ENCODE measurements at regions not wholly inside any gene's neighbourhood (a gene's known extent, or its start where the extent isn't known, plus 50 kb on each side); places are given as distances from the start of the nearest gene placed in this dataset.
"Not testable (repeated sequence)": the region's sequence is repeated elsewhere in the genome, so short reads cannot be mapped to it uniquely, and the experiment has no call there.

DNA sequence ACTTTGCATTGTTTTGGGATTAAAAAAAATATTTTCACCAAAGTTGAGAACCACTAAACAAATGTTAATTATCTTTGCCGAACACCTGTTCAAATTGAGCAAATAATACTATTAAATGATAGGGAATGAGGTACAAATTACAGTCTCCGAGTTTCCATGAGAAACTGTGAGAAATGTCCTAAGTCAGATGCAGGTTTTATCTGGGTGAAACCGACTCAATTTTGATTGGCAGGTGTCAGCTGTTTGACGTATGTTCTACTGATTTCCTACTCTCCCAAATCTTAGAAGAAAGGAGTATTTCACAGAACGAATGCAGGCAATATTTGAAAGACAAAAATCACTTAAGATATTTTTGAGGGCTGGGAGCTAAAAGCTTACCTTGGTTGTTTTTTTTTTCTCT lies 622.0 kb upstream of the GOT2 start:
- FAIRE-seq = no peak

- FAIRE-seq = no peak
These were observed 621.6 kb upstream of the GOT2 start for GRCh38 chr16:59355704-59356103.

DNA sequence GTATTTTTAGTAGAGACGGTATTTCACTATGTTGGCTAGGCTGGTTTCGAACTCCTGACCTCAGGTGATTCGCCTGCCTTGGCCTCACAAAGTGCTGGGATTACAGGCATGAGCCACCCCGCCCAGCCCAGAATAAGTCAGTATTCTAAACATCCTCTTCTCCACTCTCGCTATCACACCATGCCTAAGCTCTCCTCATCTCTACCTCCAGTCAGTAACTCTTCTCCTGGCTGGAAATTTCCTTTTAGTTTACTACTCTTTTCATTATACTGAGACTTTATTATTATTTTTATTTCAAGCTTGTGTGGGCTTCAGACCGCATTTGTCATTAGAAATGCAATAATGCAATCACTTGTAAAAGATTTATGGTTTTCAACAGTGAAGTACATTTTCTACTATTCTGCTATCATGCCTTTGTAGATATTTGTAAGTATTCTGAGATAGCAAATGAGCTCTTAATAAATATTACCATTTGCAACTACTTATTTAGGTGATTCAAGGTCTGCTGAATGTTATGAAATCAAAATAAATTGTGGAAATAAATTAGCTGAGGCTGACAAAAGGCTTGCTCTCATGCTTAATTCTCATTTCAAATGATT lies 617.3 kb upstream of the GOT2 start:
- no peak for FAIRE-seq

DNA sequence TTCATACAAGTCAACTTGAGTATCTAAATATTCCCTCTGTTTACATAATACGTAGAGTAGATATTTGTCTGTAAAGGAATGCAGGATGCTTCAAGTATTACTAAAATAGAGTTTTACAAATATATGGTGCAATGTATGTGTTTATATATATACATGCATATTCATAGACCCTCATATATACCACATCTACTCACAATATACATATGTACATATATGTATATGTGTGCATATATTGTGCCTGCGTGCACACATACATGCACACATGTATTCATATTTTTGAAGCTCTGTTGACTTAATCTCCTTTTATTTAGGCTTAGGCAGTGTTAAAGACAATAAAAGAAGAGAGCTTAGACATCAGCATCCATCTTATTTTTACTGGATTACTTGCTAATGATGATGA lies 616.6 kb upstream of the GOT2 start:
- FAIRE-seq = no peak

GRCh38 chr16:59342669-59343068 lies 608.6 kb upstream of the GOT2 start:
- FAIRE-seq = no peak

DNA sequence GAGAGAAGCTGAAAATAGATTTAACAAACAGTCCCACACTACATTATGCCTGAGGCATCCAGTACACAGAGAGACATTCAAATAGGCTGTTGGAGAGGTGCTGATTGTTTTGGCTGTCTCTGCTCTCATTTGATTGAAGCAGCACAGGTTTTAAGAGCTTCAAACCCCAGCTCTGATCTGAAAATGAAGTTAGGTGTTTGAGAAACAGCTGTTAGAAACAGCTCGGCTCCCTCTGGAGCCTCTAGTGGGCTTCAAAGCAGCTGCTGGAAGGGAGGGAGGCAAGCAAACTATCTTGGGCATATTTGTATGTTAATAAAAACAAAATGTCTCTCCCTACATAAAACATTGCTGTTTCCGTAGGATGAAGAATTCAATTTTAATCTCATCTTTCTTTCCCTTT lies 607.3 kb upstream of the GOT2 start:
- FAIRE-seq = no peak

- FAIRE-seq = no peak
These were observed 605.8 kb upstream of the GOT2 start for GRCh38 chr16:59339871-59340270.

- no peak for FAIRE-seq
These were observed 602.1 kb upstream of the GOT2 start for GRCh38 chr16:59336136-59336695.

DNA sequence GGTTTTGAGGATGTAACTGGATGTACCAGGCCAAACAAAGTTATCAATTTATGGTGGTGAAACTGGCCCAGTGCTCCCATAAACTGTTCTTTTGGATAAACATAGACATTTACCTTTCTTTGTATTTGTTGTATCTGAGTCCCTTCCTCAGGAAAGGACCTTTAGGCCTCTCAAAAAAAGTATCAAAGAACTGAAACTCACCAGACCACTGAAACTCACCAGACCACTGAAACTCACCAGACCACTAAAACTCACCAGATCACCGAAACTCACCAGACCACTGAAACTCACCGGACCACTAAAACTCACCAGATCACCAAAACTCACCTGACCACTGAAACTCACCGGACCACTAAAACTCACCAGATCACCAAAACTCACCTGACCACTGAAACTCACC lies 597.6 kb upstream of the GOT2 start:
- FAIRE-seq = not testable (repeated sequence)

DNA sequence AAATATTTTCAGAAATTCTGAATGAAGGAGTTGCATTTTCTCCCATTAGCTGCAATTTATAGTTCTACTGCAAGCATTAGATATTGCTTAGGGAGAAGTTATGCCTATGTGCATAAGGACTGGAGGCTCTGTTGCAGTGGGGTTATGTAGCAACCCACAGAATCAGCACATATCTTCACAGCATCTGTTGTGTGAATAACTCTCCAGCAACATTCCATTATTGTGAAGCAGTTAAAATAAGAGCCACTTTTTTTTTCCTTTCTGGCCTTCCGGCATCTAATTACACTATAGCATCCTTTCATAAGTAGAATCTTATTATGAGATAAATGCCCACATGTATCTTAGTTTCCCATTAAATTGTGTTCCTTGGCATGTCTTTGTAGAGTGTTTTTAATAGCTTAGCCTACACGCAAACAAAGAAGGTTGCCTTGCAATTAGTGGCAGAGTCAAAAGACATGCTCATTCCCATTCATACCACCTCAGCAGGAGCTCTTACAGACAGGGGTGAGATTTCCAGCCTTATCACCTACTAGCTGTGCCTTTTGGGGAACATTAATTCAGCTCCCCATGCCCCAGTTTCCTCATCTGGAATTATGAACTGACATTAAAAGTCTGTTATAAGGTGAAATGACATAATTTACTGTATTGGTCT lies 596.0 kb upstream of the GOT2 start:
- no peak for FAIRE-seq

DNA sequence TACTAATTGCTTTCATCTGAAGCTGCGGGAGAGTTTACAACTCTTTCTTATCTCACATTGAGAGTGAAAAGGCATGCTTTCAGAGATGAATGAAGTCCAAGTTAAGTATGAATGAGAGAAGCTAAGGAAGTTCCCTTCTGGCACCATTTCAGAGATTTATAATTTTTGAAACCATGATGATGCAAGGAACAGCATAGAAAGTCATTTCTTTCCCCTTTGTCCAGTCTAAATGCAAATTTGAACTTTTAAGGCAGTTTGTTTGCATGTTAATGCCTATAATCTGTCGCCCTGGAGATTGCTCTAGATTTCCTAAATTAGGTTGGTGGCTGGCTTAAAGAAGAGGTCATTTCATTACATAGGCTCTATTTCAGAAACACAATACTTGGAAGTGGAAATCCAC lies 594.8 kb upstream of the GOT2 start:
- FAIRE-seq = no peak

DNA sequence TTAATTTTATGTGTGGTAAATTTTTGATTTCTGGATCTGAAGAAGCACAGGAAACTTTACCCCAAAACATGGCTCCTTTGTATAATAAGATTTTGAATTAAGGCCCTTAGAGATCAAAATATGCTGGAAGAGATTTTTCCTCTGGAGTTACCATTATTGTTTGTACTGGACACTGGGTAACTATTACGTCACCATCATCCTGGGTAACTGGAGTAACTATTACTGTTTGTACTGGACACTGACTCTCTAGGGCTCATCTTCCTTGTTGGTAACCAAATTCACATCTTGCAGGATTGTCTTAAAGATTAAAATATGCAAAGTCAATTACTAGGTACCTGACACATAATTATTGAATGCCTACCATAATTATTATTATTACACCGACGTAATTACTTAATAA lies 593.8 kb upstream of the GOT2 start:
- FAIRE-seq = no peak

- FAIRE-seq = no peak
These were observed 592.8 kb upstream of the GOT2 start for GRCh38 chr16:59326955-59327354.

DNA sequence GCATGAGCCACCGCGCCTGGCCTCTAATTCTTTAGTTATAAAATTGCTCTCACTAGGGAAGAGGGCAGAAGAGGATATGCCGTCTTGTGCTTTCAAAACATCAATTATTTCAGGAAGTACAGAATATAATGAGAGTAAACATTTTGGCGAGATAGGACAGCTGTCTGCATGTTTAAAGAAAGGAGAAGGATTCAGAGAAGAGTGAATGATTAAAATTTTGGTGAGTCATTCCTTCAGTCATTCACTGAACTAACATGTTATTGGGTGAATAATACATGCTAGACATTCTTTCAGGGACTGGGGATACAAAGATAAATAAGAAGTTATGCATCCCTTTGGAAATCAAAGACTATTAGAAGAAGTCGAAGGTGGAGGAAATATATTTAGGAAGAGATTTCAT lies 590.3 kb upstream of the GOT2 start:
- FAIRE-seq = no peak

- no peak for FAIRE-seq
These were observed 586.5 kb upstream of the GOT2 start for GRCh38 chr16:59320657-59321056.

DNA sequence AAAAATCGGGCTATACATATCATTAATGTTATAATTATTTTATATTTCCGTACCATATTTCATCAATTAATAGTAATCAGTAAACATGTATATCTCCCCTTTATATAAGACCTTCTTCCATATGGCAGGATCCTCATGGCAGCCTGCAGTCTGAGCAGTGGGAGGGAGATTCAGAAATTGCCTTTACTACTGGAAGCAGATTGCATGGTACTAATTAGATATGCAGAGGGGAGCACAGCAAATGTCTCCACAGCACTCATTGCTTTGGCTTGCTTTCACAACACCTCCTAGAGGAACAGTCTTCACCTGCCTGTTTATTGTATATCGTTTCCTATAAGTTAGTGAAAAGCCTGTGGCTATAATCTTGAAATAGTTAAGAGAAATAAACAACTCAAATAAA lies 585.8 kb upstream of the GOT2 start:
- FAIRE-seq = no peak

GRCh38 chr16:59305850-59306249 lies 571.7 kb upstream of the GOT2 start:
- no peak for FAIRE-seq

DNA sequence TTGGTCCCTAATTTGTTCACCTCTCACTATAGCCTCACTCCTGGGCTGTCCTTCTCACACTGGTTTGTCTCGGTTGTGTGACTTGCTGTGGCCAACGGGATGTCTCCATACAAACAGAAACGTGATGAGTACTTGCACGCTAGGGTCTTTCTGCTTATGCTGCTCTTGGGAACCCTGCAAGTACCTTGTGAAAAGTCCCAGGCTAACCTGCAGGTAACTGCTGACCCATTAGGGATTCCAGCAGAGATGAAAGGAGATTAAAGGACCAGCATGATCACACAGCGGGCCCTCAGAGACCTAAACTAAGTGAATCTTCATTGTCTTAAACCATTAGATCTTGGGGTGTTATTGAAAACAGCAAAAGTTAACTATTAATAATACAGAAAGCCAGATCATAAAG lies 562.8 kb upstream of the GOT2 start:
- FAIRE-seq = no peak

DNA sequence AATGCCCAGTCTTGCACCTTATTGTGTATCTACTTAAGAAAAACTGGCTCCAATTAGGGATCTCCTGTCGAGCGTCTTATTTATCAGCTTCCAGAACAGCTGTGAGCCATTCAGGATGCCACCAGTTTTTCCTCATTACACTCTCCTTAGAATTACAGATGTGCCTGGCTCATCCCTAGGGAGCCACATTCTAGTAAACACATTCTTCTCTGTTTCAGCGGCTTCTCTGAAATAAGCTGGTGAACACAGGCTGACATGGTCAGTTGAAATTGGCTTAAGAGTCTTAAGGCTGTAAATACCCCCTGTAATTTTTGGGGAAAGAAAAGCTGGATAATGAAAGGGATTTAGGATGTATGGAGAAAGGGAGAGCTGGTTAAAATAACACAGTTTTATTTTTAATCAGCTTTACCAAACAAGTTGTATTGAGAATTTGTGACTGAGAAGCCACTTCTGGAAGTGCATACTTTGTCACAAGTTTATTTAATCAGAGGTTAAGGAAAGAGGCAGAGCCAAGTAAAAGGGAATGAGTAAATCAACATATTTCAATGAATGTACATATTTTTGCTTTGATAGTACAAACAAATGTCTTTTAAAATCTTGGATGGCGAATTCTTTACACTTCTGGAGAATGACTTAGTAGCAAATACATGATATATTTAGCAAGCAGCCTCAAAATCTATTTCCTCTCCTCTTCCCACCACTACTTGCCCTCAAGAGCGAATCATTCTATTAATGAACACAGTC lies 562.0 kb upstream of the GOT2 start:
- no peak for FAIRE-seq

GRCh38 chr16:59295474-59295873 lies 561.4 kb upstream of the GOT2 start:
- no peak for FAIRE-seq

- no peak for FAIRE-seq
These were observed 556.6 kb upstream of the GOT2 start for GRCh38 chr16:59290718-59291117.

GRCh38 chr16:59289151-59289550 lies 555.0 kb upstream of the GOT2 start:
- no peak for FAIRE-seq

DNA sequence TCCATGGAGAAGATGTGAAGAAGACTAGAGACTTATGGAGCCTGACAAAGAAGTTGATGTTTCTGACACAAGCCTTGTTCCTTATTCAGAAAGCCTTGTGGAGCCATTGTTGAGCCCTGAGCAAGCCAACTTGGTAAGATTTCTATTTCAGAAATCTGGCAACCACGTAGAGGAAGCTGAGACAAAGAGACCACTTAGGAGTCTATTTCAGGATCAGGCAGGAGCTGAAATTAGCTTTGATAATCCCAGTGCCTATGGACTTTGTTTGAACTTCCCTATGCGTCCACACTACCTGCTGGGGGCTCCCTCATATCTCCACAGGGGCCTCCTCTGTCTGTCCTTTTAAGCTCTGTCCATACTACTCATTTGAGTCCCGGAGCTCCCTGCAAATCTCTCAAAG lies 540.0 kb upstream of the GOT2 start:
- no peak for FAIRE-seq

DNA sequence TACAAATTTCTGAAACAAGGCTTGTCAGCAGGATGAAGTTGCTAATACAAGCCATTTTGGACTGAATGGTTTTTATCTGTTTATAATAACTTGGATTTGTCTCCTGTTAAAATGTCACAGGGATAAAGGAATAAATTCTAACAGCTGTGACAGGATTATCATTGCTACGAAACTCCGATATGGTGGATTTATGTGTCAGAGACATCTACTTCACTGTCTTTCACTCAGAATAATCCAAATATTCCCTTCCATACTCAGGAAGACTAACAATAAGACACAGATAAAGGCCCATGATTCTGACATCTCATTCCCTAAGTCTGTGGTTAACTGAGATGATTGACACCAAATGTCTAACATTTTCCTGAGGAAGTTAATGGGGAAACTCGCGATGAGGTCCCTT lies 529.8 kb upstream of the GOT2 start:
- no peak for FAIRE-seq
